ENCODE measurements at regions not wholly inside any gene's neighbourhood (a gene's known extent, or its start where the extent isn't known, plus 50 kb on each side); places are given as distances from the start of the nearest gene placed in this dataset.

DNA sequence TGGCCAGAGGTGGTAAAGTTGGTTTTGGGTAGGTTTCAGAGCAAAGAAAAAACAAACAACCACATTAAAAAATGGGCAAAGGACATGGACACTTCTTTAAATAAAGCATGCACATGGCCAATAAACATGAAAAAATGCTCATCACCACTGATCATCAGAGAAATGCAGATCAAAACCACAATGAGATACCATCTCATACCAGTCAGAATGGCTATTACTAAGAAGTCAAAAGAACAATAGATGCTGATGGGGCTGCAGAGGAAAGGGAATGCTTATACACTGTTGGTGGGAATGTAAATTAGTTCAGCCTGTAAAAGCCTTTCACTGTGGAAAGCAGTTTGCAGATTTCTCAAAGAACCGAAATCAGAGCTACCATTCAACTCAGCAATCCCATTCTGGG, 598.4 kb upstream of the SOX9 start:
- TF ChIP-seq POLR2A (IDR thresholded peaks at IDR 0.05) (no peak), CTCF (IDR thresholded peaks at IDR 0.05) (no peak), EP300 (IDR thresholded peaks at IDR 0.05) (no peak)

All from stomach (tissue), 4 donors.